H1 (cell line): ENCODE measurements at regions not wholly inside any gene's neighbourhood (a gene's known extent, or its start where the extent isn't known, plus 50 kb on each side); places are given as distances from the start of the nearest gene placed in this dataset.
A peak's percentile ranks its signal among the peaks of the same experiment; 100 is the strongest.

Experiments used
- CHD2 ChIP-seq: IDR thresholded peaks from 2 replicates; pipeline ENCODE4 v1.6.1; 2012; ENCODE audit warnings: low read length, improper control_type of control experiment
- TEAD4 ChIP-seq: IDR thresholded peaks from 2 replicates; pipeline ENCODE4 v1.6.1; 2012; ENCODE audit warnings: low read depth, low read length, inconsistent platforms, mixed read lengths
- YY1 ChIP-seq: IDR thresholded peaks from 2 replicates; pipeline ENCODE4 v1.6.1; 2011; ENCODE audit warnings: low read depth, mild to moderate bottlenecking, low read length

DNA sequence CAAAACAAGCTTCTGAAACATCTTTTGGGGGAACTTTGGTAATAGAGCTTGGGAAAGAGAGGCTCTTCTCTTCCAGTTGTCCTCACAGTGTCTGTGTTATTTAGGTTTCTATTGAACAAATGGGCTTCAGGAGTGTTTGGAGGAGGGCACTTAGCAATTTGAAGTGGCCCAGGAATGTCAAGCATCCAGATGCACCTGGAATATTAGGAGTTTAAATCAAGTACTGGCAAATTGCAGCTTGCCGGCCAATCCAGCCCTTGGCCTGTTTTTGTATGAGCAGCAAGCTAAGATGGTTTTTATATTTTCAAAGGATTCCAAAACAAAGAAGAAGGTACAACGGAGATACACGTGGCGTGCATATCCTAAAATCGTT, 94.7 kb downstream of the CCDC185 start (continued):
- peak; percentile 62 for TF ChIP-seq TEAD4
- no peak for TF ChIP-seq CHD2
- no peak for TF ChIP-seq YY1
